ENCODE measurements at regions not wholly inside any gene's neighbourhood (a gene's known extent, or its start where the extent isn't known, plus 50 kb on each side); places are given as distances from the start of the nearest gene placed in this dataset.

GRCh38 chr11:98036810-98037209, 983.9 kb upstream of the CNTN5 start:
- H3K9me3 ChIP-seq (ENCODE audit: control insufficient read depth, insufficient read depth, low read length), result no peaks in the 10 kb centered on the region
- no peaks in the 10 kb centered on the region for H3K4me1 ChIP-seq (ENCODE audit: control insufficient read depth, insufficient read depth, low read length)
- H2BK15ac ChIP-seq (ENCODE audit: low read depth, low read length), result no peak overlapping the region
- H2BK5ac ChIP-seq (ENCODE audit: low read depth, low read length, poor library complexity, severe bottlenecking), result no peak overlapping the region
- no peaks in the 10 kb centered on the region for H3K27me3 ChIP-seq (ENCODE audit: control insufficient read depth, insufficient read depth, low read length)
- ChIA-PET CTCF (no interaction called here), POLR2A (ENCODE audit: unreplicated experiment) (no interaction called here)
- H3K23ac ChIP-seq (ENCODE audit: low read depth, low read length), result no peak overlapping the region
- no peak for TF ChIP-seq CTCF (conservative IDR thresholded peaks at IDR 0.05; ENCODE audit: low read depth, low read length)
- no peak for TF ChIP-seq FOS (IDR thresholded peaks at IDR 0.05; ENCODE audit: low read depth, low read length)
- TF ChIP-seq, protein P1, sequence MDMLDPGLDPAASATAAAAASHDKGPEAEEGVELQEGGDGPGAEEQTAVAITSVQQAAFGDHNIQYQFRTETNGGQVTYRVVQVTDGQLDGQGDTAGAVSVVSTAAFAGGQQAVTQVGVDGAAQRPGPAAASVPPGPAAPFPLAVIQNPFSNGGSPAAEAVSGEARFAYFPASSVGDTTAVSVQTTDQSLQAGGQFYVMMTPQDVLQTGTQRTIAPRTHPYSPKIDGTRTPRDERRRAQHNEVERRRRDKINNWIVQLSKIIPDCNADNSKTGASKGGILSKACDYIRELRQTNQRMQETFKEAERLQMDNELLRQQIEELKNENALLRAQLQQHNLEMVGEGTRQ (IDR thresholded peaks at IDR 0.05; ENCODE audit: low read depth, low read length), result no peak
- no peak for TF ChIP-seq BHLHE40 (IDR thresholded peaks at IDR 0.05; ENCODE audit: low read depth, low read length)
- TF ChIP-seq MAZ (IDR thresholded peaks at IDR 0.05; ENCODE audit: borderline replicate concordance, low read depth, low read length), result no peak
- TF ChIP-seq SMC3 (IDR thresholded peaks at IDR 0.05; ENCODE audit: low read depth, low read length), result no peak
- no peak for TF ChIP-seq RCOR1 (IDR thresholded peaks at IDR 0.05; ENCODE audit: insufficient replicate concordance, low read length)
- TF ChIP-seq ELK1 (IDR thresholded peaks at IDR 0.05; ENCODE audit: borderline replicate concordance, low read depth, low read length), result no peak
- TF ChIP-seq RAD21 (IDR thresholded peaks at IDR 0.05; ENCODE audit: low read length), result no peak
- no peak for TF ChIP-seq MAFK (IDR thresholded peaks at IDR 0.05; ENCODE audit: low read depth, low read length)
- no peak for TF ChIP-seq MXI1 (IDR thresholded peaks at IDR 0.05; ENCODE audit: borderline replicate concordance, low read depth, low read length)
- no peak for TF ChIP-seq CHD1 (IDR thresholded peaks at IDR 0.05; ENCODE audit: low read depth, low read length)
- TF ChIP-seq RFX5 (IDR thresholded peaks at IDR 0.05; ENCODE audit: low read depth, low read length), result no peak
- TF ChIP-seq POLR2A (IDR thresholded peaks at IDR 0.05; ENCODE audit: low read depth, low read length), result no peak
- TF ChIP-seq NFE2L2 (IDR thresholded peaks at IDR 0.05; ENCODE audit: low read depth, low read length), result no peak
- no peak overlapping the region for H3K56ac ChIP-seq (ENCODE audit: extremely low read depth, insufficient read depth, low read length)
- H3K4me2 ChIP-seq (ENCODE audit: low read depth, low read length), result no peak overlapping the region
- BruUV-seq (replicated peaks), result no TSS peak
- no peaks in the 10 kb centered on the region for H3K36me3 ChIP-seq (ENCODE audit: control insufficient read depth, insufficient read depth, low read length)
- dilution Hi-C loops (cut with HindIII; ENCODE audit: low sequenced_read_pairs, unreplicated experiment) (no loop called here), in situ Hi-C loops (cut with MboI; ENCODE audit: low sequenced_read_pairs) (no loop called here), intact Hi-C loops (cut with micrococcal nuclease) (no loop called here)
- H3K4me3 ChIP-seq (ENCODE audit: insufficient read depth, low read depth, low read length), result no peak overlapping the region
- no peak overlapping the region for H3K9ac ChIP-seq (ENCODE audit: low read depth, low read length)
- H4K5ac ChIP-seq (ENCODE audit: low read depth, low read length), result no peak overlapping the region
- H4K8ac ChIP-seq (ENCODE audit: low read depth in 2 of 2, low read length in 2 of 2), result no peak overlapping the region
- 77% methylated on average over 5 of the region's 5 CpGs; no CpG with 5 or more reads in 1 of the 2 experiments for WGBS, 2 experiments (ENCODE audit: extremely low coverage in 2 of 2, insufficient read length in 1 of 2)
- no peak overlapping the region for H2AK5ac ChIP-seq (ENCODE audit: low read depth, low read length)
- no peak overlapping the region for H3K18ac ChIP-seq (ENCODE audit: low read depth, low read length)
- H3K9me1 ChIP-seq (ENCODE audit: insufficient read depth, low read length), result no peaks in the 10 kb centered on the region
- no peaks in the 10 kb centered on the region for H3K79me1 ChIP-seq (ENCODE audit: low read depth in 1 of 2, low read length in 2 of 2)
- no peak overlapping the region for H3K4ac ChIP-seq (ENCODE audit: low read depth, low read length)
- no peaks in the 10 kb centered on the region for H4K20me1 ChIP-seq (ENCODE audit: insufficient read depth, low read length)
- DNase-seq (no peak), ATAC-seq (ENCODE audit: low read depth) (no peak)
- no peak overlapping the region for H2BK120ac ChIP-seq (ENCODE audit: low read depth, low read length)
- H2BK20ac ChIP-seq (ENCODE audit: low read depth, low read length), result no peak overlapping the region
- no peak overlapping the region for H4K91ac ChIP-seq (ENCODE audit: insufficient read depth, low read depth, low read length)
- no peak overlapping the region for H2AFZ ChIP-seq (replicated peaks; ENCODE audit: low read length, poor library complexity)
- H3K27ac ChIP-seq (ENCODE audit: insufficient read depth, low read length), result no peak overlapping the region
- no peak overlapping the region for H2AK9ac ChIP-seq (replicated peaks; ENCODE audit: low read depth, low read length, poor library complexity)
- no peak overlapping the region for H3K14ac ChIP-seq (replicated peaks; ENCODE audit: low read depth, low read length)

All from IMR-90 (cell line).